HUES6 (cell line): ENCODE measurements at regions not wholly inside any gene's neighbourhood (a gene's known extent, or its start where the extent isn't known, plus 50 kb on each side); places are given as distances from the start of the nearest gene placed in this dataset.

Source experiments
- H3K27ac ChIP-seq: 2 replicates; pipeline ENCODE4 v1.7.0; 2013; ENCODE audit warnings: low read depth, mild to moderate bottlenecking, low read length, inconsistent platforms
- H3K27me3 ChIP-seq: 2 replicates; pipeline ENCODE4 v1.6.1; 2013; ENCODE audit warnings: low read length; ENCODE audit not compliant: control insufficient read depth, insufficient read depth
- H3K36me3 ChIP-seq: 2 replicates; pipeline ENCODE4 v1.6.1; 2013; ENCODE audit warnings: low read length; ENCODE audit not compliant: control insufficient read depth, insufficient read depth
- H3K4me1 ChIP-seq: 2 replicates; pipeline ENCODE4 v1.6.1; 2013; ENCODE audit warnings: low read length; ENCODE audit not compliant: control insufficient read depth, insufficient read depth
- H3K4me3 ChIP-seq: 2 replicates; pipeline ENCODE4 v1.5.1; 2013; ENCODE audit warnings: low read depth, low read length
- H3K9ac ChIP-seq: one replicate; pipeline ENCODE4 v1.6.1; 2013; ENCODE audit warnings: mild to moderate bottlenecking, low read length
- H3K9me3 ChIP-seq: 2 replicates; pipeline ENCODE4 v1.6.1; 2013; ENCODE audit warnings: low read depth, low read length; ENCODE audit not compliant: control insufficient read depth, insufficient read depth

DNA sequence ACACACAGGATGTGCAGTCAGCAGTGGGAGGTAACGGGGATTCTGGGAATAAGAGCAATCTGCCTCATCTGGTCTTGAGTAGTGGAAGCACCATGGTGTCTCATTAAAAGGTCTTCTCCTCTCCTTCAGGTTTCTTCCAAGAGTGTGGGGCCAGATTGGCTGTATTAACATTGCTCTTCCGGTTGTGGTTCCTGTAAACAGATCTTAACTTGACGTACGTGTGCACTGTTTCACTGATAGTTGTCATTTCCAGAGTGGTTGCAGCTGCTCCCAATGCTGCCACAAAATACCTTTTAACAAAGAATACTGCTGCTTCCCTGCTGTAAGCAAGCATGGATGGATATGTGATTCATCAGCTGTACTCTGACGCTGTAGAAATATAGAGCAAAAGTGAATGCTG is 1443.4 kb upstream of the TENM3 start:
- no peaks in the 10 kb centered on the region for H3K36me3 ChIP-seq

DNA sequence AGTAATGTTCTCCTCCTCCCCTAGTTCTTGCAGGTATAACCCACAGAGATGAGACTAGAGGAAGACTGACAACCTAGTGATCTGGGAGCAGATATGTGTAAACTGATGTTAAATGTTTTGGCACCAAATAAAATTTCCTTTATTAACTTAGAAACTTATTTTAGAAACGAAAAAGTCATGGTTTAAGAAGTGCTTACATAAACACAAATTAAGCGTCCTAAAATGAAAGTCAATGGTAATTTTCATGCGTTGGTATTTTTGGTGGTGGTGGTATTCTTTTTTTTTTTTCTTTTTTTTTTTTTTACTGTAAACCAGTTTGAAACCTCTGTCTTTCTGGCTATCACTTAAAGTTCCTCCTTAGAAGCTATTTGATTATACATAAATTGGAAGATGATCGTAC is 1438.1 kb upstream of the TENM3 start:
- H3K4me3 ChIP-seq: no peak overlapping the region

More for the DNA sequence above, 1443.4 kb upstream of the TENM3 start:
- Histone ChIP-seq H3K9me3 (no peaks in the 10 kb centered on the region), H3K4me3 (no peak overlapping the region), H3K27me3 (no peaks in the 10 kb centered on the region), H3K27ac (no peak overlapping the region), H3K9ac (no peak overlapping the region), H3K4me1 (peaks cover 24% of the 10 kb centered on the region)

DNA sequence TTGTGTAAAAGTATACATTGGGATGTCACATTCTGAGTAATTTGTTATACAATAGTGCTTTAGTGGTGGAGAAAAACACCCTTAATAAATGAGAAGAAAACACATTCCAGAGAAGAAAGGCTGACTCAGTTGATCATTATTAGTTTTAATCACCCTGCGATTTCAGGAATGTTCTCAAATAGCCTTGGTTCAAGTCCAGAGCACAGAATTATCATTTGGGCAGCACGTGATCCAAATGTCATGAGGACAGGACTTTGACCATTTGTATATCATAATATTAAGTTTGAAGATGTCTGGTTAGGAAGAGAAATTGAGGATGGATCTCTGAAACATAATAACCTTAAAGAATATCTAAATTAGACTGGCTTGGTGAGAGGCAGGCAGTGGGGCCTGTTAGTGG is 1434.3 kb upstream of the TENM3 start:
- H3K27me3 ChIP-seq: no peaks in the 10 kb centered on the region
- H3K9ac ChIP-seq: no peak overlapping the region
- H3K27ac ChIP-seq: no peak overlapping the region
- H3K9me3 ChIP-seq: no peaks in the 10 kb centered on the region
- H3K36me3 ChIP-seq: no peaks in the 10 kb centered on the region
- H3K4me3 ChIP-seq: no peak overlapping the region
- H3K4me1 ChIP-seq: no peaks in the 10 kb centered on the region

More for the DNA sequence above, 1438.1 kb upstream of the TENM3 start:
- no peaks in the 10 kb centered on the region for H3K36me3 ChIP-seq
- no peaks in the 10 kb centered on the region for H3K27me3 ChIP-seq
- no peak overlapping the region for H3K9ac ChIP-seq
- peaks cover 3% of the 10 kb centered on the region; the same call in 1 of the 2 replicates for H3K4me1 ChIP-seq
- no peak overlapping the region for H3K27ac ChIP-seq
- H3K9me3 ChIP-seq: no peaks in the 10 kb centered on the region

DNA sequence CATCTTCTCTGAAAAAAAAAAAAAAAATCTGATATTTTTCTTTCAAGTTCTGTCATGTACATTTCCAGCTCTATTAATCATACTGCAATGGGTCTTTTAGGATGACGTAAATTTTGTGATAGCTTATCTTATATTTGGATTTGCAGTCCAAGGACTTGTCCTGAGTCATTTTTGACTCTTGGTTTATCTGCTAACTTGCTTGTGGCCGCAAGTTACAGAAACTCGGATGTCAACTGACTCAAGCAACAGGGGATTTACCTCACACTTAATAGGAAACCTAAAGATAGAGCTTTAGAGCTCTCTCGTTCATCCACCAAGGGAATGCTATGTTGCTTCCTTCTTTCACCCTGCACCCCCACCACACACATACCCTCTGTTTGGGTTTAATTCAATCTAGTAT is 1433.8 kb upstream of the TENM3 start:
- Histone ChIP-seq H3K27ac (no peak overlapping the region), H3K9ac (no peak overlapping the region), H3K4me1 (no peaks in the 10 kb centered on the region), H3K27me3 (no peaks in the 10 kb centered on the region), H3K4me3 (no peak overlapping the region), H3K36me3 (no peaks in the 10 kb centered on the region), H3K9me3 (no peaks in the 10 kb centered on the region)

DNA sequence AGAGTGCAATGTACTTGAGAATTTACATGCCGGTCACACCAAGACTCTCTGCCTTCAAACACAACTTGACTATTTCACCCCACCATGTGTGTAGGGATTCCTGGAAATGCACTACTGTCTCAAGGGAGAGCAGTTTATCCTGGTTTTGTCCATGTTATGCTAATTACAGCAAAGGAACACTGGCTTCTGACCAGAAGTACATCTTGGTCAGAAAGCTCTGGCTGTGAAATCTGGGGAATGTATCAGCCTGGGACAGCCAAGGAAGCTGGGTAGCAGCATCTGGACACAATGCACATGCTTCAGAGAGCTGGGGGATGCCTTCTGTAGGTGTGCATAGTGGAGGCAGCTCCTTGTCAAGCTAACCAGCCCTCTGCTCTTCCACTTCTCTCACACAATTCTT is 1432.6 kb upstream of the TENM3 start:
- H3K27me3 ChIP-seq: no peaks in the 10 kb centered on the region
- H3K9ac ChIP-seq: no peak overlapping the region
- no peaks in the 10 kb centered on the region for H3K36me3 ChIP-seq
- no peaks in the 10 kb centered on the region for H3K9me3 ChIP-seq
- H3K27ac ChIP-seq: no peak overlapping the region
- H3K4me3 ChIP-seq: no peak overlapping the region
- no peaks in the 10 kb centered on the region; the same call in 1 of the 2 replicates for H3K4me1 ChIP-seq

DNA sequence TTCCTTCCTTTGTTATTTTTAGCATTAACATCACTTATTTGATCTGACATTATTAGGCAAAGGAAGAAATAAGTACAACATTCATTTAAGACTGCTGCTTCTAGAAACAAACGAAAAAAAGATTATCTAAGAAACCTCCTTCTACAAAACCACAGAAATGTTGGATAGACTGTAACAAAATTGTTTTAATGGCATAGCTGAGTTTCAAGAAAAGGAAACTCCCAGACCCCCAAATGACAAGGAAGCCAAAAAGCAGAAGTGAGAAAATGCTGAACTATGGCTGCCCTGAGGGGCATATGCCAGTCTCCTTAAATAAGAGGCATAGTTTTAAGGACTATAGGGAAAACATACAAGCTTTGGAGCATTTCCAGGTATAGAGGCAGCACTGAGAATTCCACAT is 1431.6 kb upstream of the TENM3 start:
- no peaks in the 10 kb centered on the region; the same call in 1 of the 2 replicates for H3K4me1 ChIP-seq
- H3K36me3 ChIP-seq: no peaks in the 10 kb centered on the region
- H3K27me3 ChIP-seq: no peaks in the 10 kb centered on the region
- no peak overlapping the region for H3K27ac ChIP-seq
- H3K9ac ChIP-seq: no peak overlapping the region
- H3K4me3 ChIP-seq: no peak overlapping the region
- H3K9me3 ChIP-seq: no peaks in the 10 kb centered on the region

DNA sequence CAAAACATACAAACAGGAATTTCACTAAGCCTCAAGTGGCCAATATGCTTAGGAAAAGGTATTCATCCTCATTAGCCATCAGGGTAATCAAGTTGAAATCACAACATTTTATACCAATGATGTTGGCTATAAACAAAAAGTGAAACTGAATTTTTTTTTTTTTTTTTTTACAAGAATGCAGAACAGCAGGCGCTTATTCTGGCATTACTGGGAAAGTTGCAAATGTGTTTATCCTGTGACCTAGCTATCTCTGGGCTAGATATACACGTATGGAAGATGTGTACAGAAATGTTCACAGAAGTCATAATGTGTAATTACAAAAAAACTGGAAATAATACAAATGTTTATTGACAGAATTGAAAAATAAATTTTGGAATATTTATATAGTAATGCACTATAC is 1430.4 kb upstream of the TENM3 start:
- H3K4me3 ChIP-seq: no peak overlapping the region
- no peaks in the 10 kb centered on the region for H3K9me3 ChIP-seq
- H3K36me3 ChIP-seq: no peaks in the 10 kb centered on the region
- H3K27me3 ChIP-seq: no peaks in the 10 kb centered on the region
- H3K4me1 ChIP-seq: no peaks in the 10 kb centered on the region; the same call in 1 of the 2 replicates
- no peak overlapping the region for H3K27ac ChIP-seq
- H3K9ac ChIP-seq: no peak overlapping the region

DNA sequence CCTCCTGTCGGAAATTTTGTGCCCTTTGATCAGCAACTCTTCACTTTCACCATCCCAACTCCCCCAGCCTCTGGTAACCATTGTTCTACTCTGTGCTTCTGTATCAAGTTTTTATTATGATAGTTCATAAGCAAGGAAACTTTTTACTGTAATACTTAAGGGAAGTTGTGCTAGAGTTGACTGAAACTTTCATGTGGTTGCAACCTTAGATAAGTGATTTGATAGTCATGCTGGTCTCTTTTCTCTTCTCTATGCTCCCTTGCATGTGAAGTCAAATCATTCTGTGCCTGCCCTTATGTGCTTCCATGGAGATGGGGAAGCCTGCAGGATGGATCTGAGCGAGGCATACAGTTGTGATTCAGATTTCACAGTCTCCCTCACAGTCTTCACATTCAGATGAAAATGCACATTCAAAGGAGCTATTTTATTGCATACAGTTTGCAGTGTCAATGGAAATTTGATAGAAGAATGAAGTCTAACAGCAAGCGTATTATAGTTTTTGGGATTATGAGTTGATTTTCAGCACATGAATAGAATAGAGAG is 1428.3 kb upstream of the TENM3 start:
- Histone ChIP-seq H3K4me1 (no peaks in the 10 kb centered on the region; the same call in 1 of the 2 replicates), H3K4me3 (no peak overlapping the region), H3K9me3 (no peaks in the 10 kb centered on the region), H3K27me3 (no peaks in the 10 kb centered on the region), H3K9ac (no peak overlapping the region), H3K36me3 (no peaks in the 10 kb centered on the region), H3K27ac (no peak overlapping the region)

DNA sequence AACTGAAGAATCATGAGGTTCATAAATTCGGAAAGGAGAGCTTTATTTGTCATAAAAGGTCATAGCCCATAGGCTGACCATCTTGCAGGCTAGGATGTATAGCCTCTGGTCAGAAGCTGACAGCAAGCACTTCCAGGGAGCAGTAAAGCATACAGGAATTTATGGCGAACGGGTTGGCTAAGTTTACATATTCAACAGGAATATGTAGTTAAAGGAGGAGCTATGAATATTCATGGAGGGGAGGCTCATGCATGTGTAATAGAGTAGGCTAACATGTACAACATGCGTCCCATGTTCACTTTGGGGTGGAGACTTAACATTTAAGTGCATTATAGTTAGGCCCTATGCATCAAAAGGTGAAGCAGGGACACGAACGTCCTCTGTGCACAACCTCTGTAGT is 1425.7 kb upstream of the TENM3 start:
- no peaks in the 10 kb centered on the region for H3K36me3 ChIP-seq
- H3K4me3 ChIP-seq: no peak overlapping the region
- no peaks in the 10 kb centered on the region for H3K27me3 ChIP-seq
- H3K9ac ChIP-seq: no peak overlapping the region
- no peak overlapping the region for H3K27ac ChIP-seq
- no peaks in the 10 kb centered on the region; the same call in 1 of the 2 replicates for H3K4me1 ChIP-seq
- no peaks in the 10 kb centered on the region for H3K9me3 ChIP-seq

DNA sequence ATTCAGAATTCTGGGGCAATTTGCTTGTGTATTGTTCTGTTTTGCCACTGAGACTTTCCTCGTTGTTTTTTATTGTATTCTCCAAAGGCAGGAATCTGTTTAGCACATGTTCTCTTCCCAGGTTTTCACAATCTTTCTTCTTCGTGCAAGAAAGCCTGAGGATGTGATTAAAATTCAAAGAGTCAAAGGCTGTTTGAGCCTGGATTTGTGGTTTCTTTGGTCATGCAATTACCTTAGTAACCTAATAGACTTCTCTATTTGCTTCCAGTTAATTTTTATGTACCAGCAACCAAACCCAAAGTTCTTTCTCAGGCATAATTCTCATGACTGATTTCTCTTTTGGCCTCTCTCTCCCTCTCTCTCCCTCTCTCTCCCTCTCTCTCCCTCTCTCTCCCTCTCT is 1420.1 kb upstream of the TENM3 start:
- Histone ChIP-seq H3K9ac (no peak overlapping the region), H3K4me1 (0 out of 2 replicates have a peak, but pooled peaks cover 9% of the 10 kb centered on the region), H3K9me3 (no peaks in the 10 kb centered on the region), H3K36me3 (no peaks in the 10 kb centered on the region), H3K27me3 (no peaks in the 10 kb centered on the region), H3K27ac (no peak overlapping the region), H3K4me3 (no peak overlapping the region)

DNA sequence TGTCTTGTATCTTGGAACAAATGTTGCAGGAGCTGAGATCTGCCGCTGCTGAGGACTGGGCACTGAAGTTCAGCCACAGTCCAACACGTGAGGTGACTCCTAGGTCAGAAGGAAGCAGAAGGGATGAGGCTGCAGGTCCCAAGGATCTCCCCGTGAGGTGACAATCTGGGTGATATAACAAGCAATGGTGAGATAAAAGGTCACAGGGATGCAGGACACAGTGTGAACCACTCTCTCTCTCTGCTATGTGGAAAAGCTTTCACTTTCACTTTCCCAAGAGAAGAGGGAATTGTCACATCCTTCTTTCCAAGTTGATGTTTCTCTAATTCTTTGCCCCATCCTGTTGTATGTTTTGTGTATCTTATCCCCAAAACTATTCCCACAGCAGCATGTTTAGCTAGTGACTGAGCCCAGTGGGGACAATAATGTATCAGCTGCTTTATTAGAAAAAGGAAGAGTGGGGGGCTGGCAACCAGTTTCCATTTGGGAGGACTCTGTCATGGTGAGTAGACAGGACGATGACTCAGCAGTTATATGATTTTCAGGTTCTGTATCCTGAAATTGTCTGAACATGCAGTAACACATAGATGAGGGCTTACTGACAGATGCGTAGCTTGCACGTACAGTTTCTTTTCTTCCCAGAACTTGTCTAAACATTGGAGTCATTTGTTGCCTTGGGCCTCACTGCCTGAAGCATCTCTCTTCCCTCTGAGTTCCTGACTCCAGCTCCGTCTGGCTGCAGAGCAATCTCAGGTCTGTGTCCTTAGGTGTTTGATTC is 1415.8 kb upstream of the TENM3 start:
- H3K4me3 ChIP-seq: no peak overlapping the region
- H3K27me3 ChIP-seq: no peaks in the 10 kb centered on the region
- no peak overlapping the region for H3K27ac ChIP-seq
- no peak overlapping the region for H3K9ac ChIP-seq
- no peaks in the 10 kb centered on the region for H3K36me3 ChIP-seq
- H3K9me3 ChIP-seq: no peaks in the 10 kb centered on the region
- H3K4me1 ChIP-seq: 0 out of 2 replicates have a peak, but pooled peaks cover 9% of the 10 kb centered on the region
